TTC549 (cell line): ENCODE measurements at regions not wholly inside any gene's neighbourhood (a gene's known extent, or its start where the extent isn't known, plus 50 kb on each side); places are given as distances from the start of the nearest gene placed in this dataset.
"Not testable (repeated sequence)": the region's sequence is repeated elsewhere in the genome, so short reads cannot be mapped to it uniquely, and the experiment has no call there.

Source experiments
- FAIRE-seq: peaks from 2 replicates; lab custom pipeline; 2012; peaks lifted over from hg19 to GRCh38; lab: Jason Lieb, UNC

DNA sequence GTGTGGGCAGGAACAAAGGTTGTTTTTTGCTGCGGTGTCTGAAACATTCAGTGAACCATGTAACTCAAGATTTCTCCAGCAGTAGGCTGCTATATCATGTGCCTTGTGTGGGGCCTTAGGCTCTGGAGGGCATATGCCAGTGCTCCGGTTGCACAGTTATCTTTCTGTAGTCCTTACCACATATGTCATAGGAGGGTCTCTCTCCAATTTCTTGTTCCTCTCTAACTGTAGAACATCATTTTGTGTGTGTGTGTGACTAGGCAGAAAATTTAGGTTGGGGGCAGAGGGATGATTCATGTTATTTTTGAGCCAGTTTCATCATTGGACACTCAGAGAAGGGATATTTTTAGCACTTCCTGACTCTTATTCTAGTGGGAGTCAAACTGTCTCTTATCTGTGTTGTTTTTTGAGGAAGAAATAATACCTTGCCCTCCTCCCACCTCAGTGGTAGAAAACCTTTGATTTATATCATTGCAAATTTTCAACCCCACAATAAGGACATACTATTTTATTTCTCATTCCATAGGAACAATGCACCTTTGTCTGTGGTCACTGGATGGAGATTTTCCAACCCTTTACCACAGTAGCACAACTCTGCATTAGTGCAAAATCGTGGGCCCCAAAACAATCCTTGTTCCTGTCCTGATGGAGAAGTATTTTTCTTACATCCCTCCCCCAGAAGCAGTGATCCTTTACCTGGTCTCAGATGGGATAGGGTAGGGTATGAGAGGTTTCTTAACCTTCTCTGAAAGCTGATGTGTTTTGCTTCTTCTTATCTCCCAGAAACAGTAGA, 113.9 kb downstream of the CCDC74A start:
- no peak for FAIRE-seq

DNA sequence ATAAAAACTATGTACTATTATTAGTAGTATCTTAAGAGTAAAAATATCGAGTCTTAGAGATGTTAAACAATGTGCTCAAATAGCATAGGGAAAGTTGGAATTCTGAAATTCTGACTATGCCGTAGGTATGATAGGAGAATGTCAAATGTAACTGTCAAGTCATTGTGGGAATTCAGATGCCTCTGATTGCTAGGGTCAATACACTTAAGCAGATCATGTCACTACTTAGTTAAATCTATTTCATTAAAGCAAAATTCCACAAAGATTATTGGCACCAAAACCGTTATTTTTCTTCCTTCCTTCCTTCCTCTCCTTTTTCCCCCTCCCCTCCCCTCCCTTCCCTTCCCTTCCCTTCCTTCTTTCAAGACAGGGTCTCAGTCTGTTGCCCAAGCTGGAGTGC, 115.5 kb downstream of the CCDC74A start:
- FAIRE-seq, result not testable (repeated sequence)

DNA sequence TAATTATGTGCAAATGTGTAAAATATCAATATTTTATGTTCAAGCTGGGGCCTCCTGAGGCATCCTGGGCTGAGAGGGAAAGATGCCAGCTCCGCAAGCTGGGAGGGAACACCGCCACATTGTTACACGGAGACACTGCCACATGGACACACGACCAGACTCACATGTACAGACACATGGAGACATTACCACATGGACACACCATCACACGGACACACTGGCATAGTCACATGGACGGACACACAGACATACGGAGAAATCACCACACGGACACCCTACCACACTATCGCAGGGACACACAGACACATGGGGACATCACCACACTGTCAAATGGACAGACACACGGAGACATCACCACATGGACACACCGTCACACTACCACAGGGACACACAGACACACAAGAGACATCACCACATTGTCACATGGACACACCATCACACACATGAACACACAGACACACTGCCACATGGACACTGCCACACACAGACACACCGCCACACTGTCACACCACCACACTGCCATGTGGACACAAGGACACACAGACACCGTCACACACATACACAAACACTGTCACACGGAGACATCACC, 117.6 kb downstream of the CCDC74A start:
- no peak for FAIRE-seq

DNA sequence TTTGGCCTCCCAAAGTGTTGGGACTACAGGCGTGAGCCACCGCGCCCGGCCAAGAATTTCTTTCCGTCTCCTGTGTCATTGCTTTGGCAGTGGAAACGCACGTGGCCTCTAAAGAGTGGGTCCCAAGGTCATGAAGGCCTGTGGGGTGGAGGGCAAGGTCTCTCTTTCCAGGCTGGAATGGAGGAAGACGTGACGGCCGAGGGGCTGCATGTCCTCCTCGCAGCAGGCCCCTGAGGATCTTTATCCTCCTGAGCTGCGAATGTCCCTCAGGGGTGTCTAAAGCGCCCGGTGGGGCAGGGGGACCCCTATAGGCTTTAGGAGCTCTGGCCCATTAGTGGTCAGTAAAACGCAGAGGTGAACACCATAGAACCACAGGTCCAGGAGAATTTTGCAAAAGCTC, 118.5 kb downstream of the CCDC74A start:
- not testable (repeated sequence) for FAIRE-seq

DNA sequence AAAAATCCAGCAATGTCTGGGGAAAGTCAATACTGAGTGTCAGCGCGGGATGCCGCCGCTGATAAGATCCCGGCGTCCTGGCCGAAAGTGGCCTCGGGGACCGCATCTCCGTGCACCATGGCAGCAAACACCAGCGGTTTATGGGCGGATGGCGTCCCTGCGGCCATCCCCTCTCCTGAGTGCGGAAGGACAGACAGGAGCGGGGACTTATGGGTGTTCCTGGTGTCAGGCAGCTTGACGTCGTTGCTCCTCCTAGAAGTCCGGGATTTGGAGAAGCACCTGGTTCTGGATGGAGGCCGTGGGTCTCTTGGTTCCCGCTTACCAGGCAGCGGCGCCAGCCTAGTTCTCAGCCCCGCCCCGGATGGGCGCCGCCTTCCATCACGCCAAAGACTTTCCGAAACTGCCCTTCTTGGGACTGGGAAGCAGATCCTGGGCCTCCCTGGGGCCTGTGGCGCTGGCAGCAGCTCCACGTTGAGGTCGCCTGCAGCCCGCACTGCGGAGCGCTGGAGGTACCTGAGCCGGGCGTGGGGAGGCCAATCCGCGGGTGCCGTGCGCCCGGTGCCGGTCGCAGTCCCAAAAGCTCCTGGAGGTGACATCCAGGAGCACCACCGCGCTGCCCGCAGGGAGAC, 119.1 kb downstream of the CCDC74A start:
- no peak for FAIRE-seq

DNA sequence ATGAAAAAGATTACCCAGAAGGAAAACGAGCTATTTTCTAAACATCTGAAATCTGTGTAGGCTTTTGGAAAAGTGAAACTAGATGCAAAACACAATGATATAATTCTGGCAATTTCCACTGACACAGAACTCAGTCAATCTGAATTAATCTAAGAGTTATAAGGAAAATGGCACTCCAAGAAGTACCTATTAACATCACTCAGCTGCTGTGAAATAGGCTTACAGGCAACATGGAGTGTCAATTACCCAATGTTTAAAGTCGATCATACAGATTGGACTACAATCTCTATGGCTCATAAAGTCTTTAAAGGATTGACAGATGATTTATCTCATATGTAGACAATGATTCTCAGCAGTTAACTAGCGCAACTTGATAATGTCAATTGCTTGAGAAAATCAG, 120.9 kb downstream of the CCDC74A start:
- not testable (repeated sequence) for FAIRE-seq

DNA sequence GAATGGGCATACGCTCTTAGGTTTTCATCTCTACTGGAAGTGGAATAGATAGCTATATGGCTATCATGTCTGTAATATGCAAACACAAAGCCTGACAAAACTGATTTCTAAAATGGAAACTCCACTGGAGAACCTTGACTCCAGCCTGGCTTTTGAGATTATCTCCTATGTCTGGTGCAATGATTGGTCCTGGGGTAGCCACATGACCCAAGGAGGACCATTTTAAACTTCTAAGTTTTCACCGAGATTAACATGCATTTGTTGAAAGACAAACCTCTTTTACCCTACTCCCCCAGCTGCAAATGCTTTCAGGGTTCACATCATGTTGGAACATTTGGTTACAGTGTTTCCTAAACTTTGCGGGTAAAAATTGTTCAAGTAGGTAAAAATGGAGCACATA, 124.6 kb downstream of the CCDC74A start:
- FAIRE-seq, result not testable (repeated sequence)

DNA sequence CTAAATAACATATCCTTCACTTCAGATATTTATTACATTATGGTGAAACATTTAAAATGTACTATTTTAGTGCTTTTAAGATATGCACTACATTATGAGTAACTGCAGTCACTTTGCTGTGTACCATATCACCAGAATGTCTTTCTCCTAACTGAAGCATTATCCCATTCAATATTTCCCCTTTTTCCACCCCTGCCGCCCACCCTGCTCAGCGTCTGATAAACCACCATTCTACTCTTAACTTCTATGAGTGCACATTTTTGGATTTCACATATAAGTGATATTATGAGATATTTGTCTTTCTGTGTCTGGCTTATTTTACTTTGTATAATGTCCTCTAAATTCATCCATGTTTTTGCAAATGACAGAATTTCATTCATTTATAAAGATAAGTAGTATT, 126.4 kb downstream of the CCDC74A start:
- FAIRE-seq, result not testable (repeated sequence)

DNA sequence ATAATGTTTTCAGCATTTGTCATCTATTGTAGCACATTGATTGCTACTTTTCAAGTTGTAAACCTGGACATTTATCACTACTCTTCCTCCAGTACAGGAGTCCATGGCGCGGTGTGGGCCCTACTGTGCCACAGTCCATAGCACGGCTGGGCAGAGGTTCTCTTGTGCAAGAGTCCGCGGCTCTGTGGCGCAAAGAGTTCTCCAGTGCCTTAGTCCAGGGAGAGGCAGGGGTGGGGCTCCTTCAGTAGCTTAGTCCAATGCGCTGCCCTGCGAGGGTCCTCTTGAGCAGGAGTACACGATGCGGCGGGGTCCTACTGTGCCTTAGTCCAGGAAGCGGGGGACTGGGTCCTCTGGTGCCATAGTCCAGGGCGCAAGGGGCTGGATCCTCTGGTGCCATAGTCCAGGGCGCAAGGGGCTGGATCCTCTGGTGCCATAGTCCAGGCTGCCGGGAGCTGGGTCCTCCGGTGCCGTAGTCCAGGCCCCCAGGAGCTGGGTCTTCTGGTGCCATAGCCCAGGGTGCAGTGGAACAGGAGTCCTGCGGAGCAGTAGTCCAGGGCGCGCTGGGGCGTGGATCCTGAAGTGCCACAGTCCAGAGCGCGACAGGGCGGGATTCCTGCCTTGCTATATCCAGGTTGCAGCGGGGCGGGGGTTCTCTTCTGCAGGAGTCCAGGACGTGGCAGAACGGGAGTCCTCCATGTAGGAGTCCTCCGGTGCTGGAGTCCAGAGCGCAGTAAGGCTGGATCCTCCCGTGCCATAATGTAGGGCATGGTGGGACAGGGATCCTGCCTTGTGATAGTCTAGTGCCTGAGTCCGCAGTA, 129.3 kb downstream of the CCDC74A start:
- no peak for FAIRE-seq

DNA sequence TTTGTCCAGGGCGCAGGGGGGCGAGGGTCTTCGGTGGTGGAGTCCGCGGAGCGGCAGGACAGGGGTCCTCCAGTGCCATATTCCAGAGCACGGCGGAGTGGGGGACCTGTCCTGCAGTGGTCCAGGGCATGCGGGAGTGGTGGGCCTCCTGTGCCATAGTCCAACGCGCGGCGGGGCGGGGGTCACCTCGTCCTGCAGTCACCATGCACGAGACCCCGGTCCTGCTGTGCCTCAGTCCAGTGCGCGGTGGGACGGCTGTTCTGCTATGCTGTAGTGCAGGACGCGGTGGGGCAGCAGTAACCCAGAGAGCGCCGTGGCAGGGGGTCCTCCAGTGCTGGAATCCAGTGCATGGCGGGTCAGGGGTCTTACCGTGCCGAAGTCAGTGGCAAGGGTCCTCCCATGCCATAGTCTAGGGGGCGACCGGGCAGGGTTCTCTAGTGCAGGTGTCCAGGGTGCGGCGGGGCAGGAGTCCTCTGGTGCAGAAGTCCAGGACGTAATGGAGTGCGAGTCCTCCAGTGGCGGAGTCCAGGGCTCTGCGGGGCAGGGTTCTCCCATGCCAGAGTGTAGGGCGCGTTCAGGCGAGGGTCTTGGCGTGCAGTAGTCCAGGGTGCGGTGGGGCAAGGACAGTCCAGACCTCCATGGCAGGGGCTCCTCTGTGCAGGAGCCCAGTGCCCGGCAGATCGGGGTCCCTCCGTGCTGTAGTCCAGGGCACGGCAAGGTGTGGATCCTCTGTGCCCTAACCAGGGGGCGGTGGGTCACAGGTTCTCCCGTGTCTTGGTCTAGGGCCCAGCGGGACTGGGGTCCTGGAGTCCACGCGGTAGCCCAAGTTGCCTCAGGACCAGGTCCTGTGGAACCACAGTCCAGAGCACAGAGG, 130.4 kb downstream of the CCDC74A start:
- no peak for FAIRE-seq

DNA sequence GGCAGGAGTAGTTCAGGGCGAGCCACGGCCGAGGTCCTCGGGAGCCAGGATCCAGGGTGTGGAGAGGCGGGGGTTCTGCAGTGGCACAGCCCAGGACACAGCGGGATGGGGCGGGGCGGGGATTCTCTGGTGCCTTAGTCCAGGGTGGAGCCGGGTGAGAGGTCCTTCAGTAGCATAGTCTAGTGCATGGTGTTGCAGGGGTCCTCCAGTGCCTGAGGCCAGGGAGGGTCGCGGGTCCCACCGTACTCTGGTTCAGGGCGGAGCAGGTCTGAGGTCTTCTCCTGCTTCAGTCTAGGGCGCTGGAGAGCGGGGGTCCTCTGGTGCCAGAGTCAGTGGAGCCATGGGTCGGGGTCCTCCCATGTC, 131.1 kb downstream of the CCDC74A start:
- no peak for FAIRE-seq

DNA sequence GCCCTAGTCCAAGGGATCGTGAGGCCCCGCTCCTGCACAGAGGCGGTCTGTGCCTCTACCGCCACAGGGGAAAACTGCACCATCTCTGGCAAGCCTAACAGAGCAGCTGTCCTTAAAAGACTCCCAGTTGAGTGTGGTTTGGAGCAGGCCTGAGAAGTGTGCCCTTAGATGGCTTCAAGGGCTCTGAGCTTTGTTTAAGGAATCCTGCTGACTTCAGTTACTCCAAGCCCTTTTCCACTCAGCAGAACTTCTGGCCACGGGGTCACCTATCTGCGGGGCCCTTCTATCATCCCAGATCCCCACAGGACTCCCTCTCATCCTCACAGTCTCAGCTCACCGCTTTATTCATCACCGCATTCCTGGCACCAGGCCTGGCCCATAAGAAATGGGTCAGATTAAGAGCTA, 131.5 kb downstream of the CCDC74A start:
- FAIRE-seq, result no peak

DNA sequence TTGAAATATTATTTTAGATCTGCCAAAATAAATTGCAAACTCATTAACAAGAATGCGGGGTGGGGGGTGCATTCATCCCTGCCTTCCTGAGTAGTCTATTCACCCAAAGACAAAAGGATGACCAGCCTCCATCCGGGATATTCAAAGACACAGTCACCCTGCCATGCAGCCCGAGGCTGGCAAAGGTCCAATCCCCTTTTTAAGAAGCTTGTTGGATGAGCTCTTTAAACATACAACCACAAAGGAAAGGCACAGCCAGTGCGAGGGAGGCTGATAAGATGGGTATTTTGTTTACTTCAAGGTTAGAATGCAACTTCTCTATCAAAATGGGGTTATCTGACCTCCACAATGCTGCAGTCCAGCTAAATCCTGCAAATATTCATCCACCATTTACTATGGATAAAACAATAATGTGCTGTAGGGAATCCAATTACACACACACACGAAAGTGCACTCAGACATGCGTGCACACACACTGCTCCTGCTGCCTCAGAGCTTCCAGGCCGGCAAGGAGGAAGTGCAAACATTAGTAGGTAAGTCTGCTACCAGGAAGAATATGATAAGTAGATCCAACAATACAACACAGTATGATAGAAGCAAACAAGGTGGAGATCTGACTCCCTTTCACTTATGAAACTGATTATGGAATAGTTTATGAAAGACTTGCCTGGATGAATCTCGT, 133.6 kb downstream of the CCDC74A start:
- not testable (repeated sequence) for FAIRE-seq

DNA sequence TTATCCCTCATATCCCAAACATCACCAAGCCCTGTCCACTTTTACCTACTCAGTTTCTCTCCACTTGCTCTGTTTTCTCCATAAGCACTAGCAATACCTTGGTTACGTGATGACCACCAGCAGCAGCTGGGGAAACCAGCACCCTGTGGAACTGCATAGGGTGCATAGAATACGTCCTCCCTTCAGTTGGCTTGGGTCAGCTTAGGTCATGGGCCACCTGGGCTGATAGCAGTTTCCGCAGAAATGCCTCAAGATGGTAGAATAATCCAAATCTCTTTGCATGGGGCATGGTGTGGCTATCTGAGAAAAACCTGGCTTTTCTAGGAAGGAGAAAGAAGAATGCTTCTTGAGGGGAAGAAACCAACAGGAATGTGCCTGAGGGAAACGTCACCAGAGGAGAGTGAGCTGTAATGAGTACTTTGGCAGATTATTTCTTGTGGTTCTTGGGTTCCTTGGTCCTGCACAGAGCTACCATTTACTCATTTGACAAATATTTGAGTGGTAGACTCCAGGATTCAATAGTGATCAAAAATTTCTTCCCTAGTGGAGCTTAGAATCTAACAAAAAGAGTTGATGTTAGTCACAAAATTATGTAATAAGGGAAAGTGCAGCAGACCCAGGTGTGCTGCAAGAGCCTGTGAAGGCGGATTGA, 134.3 kb downstream of the CCDC74A start:
- not testable (repeated sequence) for FAIRE-seq

DNA sequence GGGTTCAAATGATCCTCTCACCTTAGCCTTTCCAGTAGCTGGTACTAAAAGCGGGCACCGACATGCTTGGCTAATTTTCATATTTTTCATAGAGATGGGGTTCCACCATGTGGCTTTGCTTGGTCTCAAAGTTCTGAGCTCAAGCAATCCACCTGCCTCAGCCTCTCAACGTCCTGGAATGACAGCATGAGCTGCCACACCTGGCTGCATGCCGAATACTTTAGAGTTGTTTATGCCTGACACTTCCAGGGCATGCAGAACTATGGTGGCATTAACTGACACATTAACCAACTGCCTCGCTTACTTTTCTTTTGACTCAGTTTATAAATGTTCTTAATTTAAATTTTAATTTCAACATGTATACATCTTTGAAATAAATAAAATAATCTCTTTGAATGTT, 135.8 kb downstream of the CCDC74A start:
- FAIRE-seq, result not testable (repeated sequence)

DNA sequence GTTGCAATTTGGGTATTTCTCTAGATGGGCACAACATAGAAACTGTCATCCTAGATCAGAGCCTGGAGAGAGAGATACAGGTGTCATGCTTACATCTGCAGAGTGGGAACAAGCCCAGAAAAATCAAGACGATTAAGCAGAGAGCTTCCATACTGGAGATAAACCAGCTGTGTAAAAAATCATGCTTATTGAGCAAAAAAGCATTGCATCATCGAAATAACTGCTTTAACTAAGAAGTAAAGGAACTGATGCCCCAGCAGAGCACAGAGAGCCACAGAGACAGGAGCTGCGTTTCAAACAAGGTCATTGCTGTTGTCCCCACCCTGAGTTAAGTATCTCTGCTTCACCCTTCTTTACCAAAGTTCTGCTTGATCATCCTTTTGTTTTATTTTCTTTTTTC, 138.0 kb downstream of the CCDC74A start:
- FAIRE-seq, result not testable (repeated sequence)

DNA sequence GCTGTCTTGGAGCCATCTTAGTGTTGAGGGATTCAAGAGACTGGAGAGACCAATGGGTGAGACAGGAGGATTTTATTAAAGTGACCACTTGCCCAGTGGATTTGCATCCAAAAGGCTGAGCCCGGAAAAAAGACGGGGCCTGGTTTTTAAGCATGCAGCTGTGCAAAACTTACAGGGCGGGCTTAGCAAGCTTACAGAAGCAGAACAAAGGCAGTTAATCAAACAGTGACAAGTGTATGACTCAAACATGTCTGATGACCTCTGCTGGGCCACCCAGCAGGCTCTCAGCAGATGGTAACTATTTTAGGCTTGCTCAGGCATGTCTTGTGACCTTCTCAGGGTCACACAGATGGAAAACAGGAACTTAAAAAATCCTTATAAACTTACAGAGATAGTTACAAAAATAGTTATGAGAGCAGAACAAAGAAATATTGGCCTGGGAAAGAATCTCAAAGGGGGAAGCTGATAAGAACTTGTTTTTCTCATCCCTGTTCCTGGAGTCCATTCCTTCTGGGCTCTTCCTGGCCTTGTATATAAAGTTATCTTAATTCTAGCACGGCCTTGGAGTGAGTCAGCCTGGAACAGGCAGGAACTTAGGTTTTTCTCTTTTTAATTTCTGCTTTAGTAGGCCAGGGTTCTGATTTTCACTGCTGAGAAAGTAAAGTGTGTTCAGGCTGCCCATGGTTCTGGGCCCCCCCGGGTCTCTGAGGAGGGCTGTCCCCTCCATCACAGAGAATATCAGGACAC, 141.3 kb downstream of the CCDC74A start:
- not testable (repeated sequence) for FAIRE-seq

DNA sequence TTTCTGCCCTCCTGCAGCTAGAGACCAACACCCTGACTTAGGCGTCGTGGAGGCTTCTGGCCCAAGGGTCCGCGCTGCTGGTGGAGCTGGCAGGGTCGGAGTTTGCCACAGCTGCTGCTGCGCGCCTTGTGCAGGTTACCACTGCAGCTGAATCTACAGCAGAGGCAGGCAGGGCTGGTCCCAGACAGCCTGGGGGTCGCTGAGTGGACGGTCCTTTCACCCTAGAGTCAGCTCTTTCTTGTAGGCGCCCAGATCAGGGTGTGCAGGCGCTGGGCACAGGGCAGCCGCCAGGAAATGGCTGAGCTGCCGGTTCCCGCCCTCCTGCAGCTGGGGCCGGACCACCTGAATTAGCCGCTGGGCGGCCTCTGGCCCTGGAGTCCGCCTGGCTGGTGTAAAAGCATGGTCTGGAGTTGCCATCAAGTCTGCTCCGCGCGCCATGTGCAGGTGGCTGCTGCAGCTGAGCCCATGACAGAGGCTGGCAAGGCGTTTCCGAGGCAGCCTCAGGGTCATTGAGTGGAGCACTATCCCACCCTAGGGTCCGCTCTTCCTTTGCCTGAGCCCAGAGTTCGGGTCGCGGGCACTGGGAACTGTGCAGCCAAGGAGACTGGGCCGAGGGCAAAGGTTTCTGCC, 144.3 kb downstream of the CCDC74A start:
- FAIRE-seq, result not testable (repeated sequence)
